ENCODE measurements at regions not wholly inside any gene's neighbourhood (a gene's known extent, or its start where the extent isn't known, plus 50 kb on each side); places are given as distances from the start of the nearest gene placed in this dataset.

DNA sequence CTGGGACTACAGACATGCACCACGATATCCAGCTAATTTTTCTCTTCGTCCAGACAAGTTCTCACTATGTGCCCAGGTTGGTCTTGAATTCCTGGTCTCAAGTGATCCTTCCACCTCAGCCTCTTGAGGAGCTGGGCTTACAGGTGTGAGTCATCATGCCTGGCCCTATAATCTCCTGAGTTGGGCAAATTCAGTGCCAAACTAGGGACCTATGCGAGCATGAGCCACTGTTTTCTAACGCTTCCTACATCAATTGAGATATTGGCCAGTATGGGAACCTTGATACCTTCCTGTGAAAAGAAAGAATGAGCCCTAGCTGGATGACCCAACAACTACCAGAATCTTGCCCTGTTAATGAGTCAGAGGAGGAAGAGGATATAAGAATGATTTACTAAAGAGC, 585.2 kb downstream of the C12orf50 start:
- Histone ChIP-seq H3K27ac (ENCODE audit: low read length, poor library complexity, severe bottlenecking) (no peak overlapping the region), H2BK5ac (ENCODE audit: low read depth, low read length, poor library complexity, severe bottlenecking) (no peak overlapping the region), H3K9ac (ENCODE audit: low read length) (no peak overlapping the region), H2BK12ac (ENCODE audit: low read length in 2 of 2) (peak overlapping the region in 1 of 2 experiments; percentile 6), H3K18ac (ENCODE audit: low read depth in 1 of 2, low read length in 2 of 2) (no peak overlapping the region), H3K4me3 (ENCODE audit: insufficient read depth in 1 of 2, low read depth in 1 of 2, low read length in 2 of 2) (no peak overlapping the region), H3K4me2 (ENCODE audit: low read length, poor library complexity, severe bottlenecking) (no peak overlapping the region), H2BK15ac (ENCODE audit: low read depth, poor library complexity, severe bottlenecking) (no peak overlapping the region), H2AFZ (ENCODE audit: low read depth, low read length) (no peak overlapping the region), H3K27me3 (ENCODE audit: control insufficient read depth in 1 of 2, insufficient read depth in 1 of 2, low read length in 2 of 2) (no peaks in the 10 kb centered on the region), H4K8ac (ENCODE audit: low read length) (no peak overlapping the region), H2BK120ac (ENCODE audit: low read depth, low read length) (no peak overlapping the region), H3K14ac (ENCODE audit: low read length in 2 of 2) (no peak overlapping the region), H3K36me3 (ENCODE audit: control insufficient read depth in 1 of 2, insufficient read depth in 2 of 2, low read depth in 1 of 2, low read length in 2 of 2) (no peaks in the 10 kb centered on the region), H3K9me3 (ENCODE audit: control insufficient read depth, low read length) (no peaks in the 10 kb centered on the region), H3K4me1 (ENCODE audit: control insufficient read depth, insufficient read depth, low read depth, low read length) (peaks cover 4% of the 10 kb centered on the region), H3K23ac (ENCODE audit: low read length in 2 of 2) (no peak overlapping the region), H2AK5ac (ENCODE audit: low read length, severe bottlenecking) (peak overlapping the region; percentile 41), H3K79me1 (replicated peaks; ENCODE audit: low read length, poor library complexity, severe bottlenecking) (no peaks in the 10 kb centered on the region), H3K4ac (ENCODE audit: low read depth in 1 of 2, low read length in 2 of 2) (no peak overlapping the region), H4K91ac (ENCODE audit: low read length) (no peak overlapping the region)
- WGBS = 96% methylated on average over 4 of the region's 4 CpGs
- no peak for DNase-seq

- Histone ChIP-seq H3K79me1 (replicated peaks; ENCODE audit: low read length, poor library complexity, severe bottlenecking) (no peaks in the 10 kb centered on the region), H3K23ac (ENCODE audit: low read length in 2 of 2) (no peak overlapping the region), H3K14ac (ENCODE audit: low read length in 2 of 2) (no peak overlapping the region), H2AK5ac (ENCODE audit: low read length, severe bottlenecking) (peak overlapping the region; percentile 33), H3K4me1 (ENCODE audit: control insufficient read depth, insufficient read depth, low read depth, low read length) (peaks cover 4% of the 10 kb centered on the region), H3K36me3 (ENCODE audit: control insufficient read depth in 1 of 2, insufficient read depth in 2 of 2, low read depth in 1 of 2, low read length in 2 of 2) (no peaks in the 10 kb centered on the region), H2BK12ac (ENCODE audit: low read length in 2 of 2) (no peak overlapping the region), H2BK15ac (ENCODE audit: low read depth, poor library complexity, severe bottlenecking) (no peak overlapping the region), H2BK5ac (ENCODE audit: low read depth, low read length, poor library complexity, severe bottlenecking) (no peak overlapping the region), H3K27ac (ENCODE audit: low read length, poor library complexity, severe bottlenecking) (no peak overlapping the region), H3K4ac (ENCODE audit: low read depth in 1 of 2, low read length in 2 of 2) (no peak overlapping the region), H3K27me3 (ENCODE audit: control insufficient read depth in 1 of 2, insufficient read depth in 1 of 2, low read length in 2 of 2) (no peaks in the 10 kb centered on the region), H3K18ac (ENCODE audit: low read depth in 1 of 2, low read length in 2 of 2) (no peak overlapping the region), H3K4me3 (ENCODE audit: insufficient read depth in 1 of 2, low read depth in 1 of 2, low read length in 2 of 2) (no peak overlapping the region), H3K9ac (ENCODE audit: low read length) (no peak overlapping the region), H3K4me2 (ENCODE audit: low read length, poor library complexity, severe bottlenecking) (no peak overlapping the region), H2AFZ (ENCODE audit: low read depth, low read length) (no peak overlapping the region), H4K91ac (ENCODE audit: low read length) (no peak overlapping the region), H3K9me3 (ENCODE audit: control insufficient read depth, low read length) (no peaks in the 10 kb centered on the region), H2BK120ac (ENCODE audit: low read depth, low read length) (no peak overlapping the region), H4K8ac (ENCODE audit: low read length) (no peak overlapping the region)
- DNase-seq = peak; percentile 12
- WGBS = 85% methylated on average over 3 of the region's 3 CpGs
Observed at GRCh38 chr12:87441511-87441910, 587.7 kb downstream of the C12orf50 start.

DNA sequence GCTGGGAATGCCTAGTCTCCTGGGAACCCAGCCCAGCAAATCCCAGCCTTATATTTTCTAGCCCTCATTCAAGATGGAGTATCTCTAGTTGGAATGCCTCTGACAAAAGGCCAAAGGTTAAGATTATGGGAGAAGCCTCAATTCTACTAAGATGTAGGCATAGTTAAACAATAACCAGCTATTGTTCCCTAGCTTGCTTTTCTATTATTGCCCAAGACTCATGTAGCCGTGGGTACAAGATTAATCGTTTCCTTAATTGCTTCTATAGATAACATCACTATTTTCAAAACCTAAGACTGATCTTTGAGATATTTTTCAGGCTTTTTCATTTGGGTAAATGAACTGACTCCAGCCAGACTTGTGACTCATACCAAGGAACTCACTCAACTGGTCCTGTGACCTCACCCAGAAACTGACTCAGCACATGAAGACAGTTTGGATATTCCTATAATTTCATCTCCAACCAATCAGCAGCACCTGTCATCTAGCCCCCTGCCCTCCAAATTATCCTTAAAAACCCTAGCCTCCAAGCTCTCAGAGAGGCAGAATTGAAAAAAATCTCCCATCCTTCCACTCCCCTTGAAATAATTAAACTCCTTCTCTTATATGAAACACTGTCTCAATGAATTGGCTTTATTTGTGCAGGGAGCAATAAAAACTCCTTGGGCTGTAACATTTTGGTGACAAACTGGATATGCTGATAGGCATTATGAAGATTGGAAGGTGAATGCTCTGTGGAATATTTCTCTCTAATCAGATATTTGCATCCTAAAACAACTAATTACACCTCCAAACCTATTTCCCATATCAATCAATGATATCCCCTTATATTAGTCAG, 589.0 kb downstream of the C12orf50 start:
- Histone ChIP-seq H3K4me1 (ENCODE audit: control insufficient read depth, insufficient read depth, low read depth, low read length) (peaks cover 4% of the 10 kb centered on the region), H4K91ac (ENCODE audit: low read length) (no peak overlapping the region), H3K18ac (ENCODE audit: low read depth in 1 of 2, low read length in 2 of 2) (no peak overlapping the region), H2AK5ac (ENCODE audit: low read length, severe bottlenecking) (peak overlapping the region; percentile 85), H3K4me2 (ENCODE audit: low read length, poor library complexity, severe bottlenecking) (no peak overlapping the region), H2BK120ac (ENCODE audit: low read depth, low read length) (no peak overlapping the region), H4K8ac (ENCODE audit: low read length) (no peak overlapping the region), H2AFZ (ENCODE audit: low read depth, low read length) (no peak overlapping the region), H3K4me3 (ENCODE audit: insufficient read depth in 1 of 2, low read depth in 1 of 2, low read length in 2 of 2) (no peak overlapping the region), H2BK15ac (ENCODE audit: low read depth, poor library complexity, severe bottlenecking) (no peak overlapping the region), H3K14ac (ENCODE audit: low read length in 2 of 2) (no peak overlapping the region), H3K79me1 (replicated peaks; ENCODE audit: low read length, poor library complexity, severe bottlenecking) (no peaks in the 10 kb centered on the region), H2BK5ac (ENCODE audit: low read depth, low read length, poor library complexity, severe bottlenecking) (peak overlapping the region; percentile 57), H3K36me3 (ENCODE audit: control insufficient read depth in 1 of 2, insufficient read depth in 2 of 2, low read depth in 1 of 2, low read length in 2 of 2) (no peaks in the 10 kb centered on the region), H3K27me3 (ENCODE audit: control insufficient read depth in 1 of 2, insufficient read depth in 1 of 2, low read length in 2 of 2) (no peaks in the 10 kb centered on the region), H3K4ac (ENCODE audit: low read depth in 1 of 2, low read length in 2 of 2) (no peak overlapping the region), H3K9me3 (ENCODE audit: control insufficient read depth, low read length) (no peaks in the 10 kb centered on the region), H3K9ac (ENCODE audit: low read length) (peak overlapping the region; percentile 18), H3K27ac (ENCODE audit: low read length, poor library complexity, severe bottlenecking) (peak overlapping the region; percentile 92), H2BK12ac (ENCODE audit: low read length in 2 of 2) (no peak overlapping the region), H3K23ac (ENCODE audit: low read length in 2 of 2) (no peak overlapping the region)
- peak; percentile 95 for DNase-seq
- WGBS = 0% methylated on average over 2 of the region's 2 CpGs

- no peak overlapping the region for H2BK15ac ChIP-seq (ENCODE audit: low read depth, poor library complexity, severe bottlenecking)
- no peak overlapping the region for H2AFZ ChIP-seq (ENCODE audit: low read depth, low read length)
- H3K79me1 ChIP-seq (replicated peaks; ENCODE audit: low read length, poor library complexity, severe bottlenecking) = no peaks in the 10 kb centered on the region
- H4K8ac ChIP-seq (ENCODE audit: low read length) = no peak overlapping the region
- no peak overlapping the region for H3K23ac ChIP-seq (ENCODE audit: low read length in 2 of 2)
- H3K27me3 ChIP-seq (ENCODE audit: control insufficient read depth in 1 of 2, insufficient read depth in 1 of 2, low read length in 2 of 2) = no peaks in the 10 kb centered on the region
- no peaks in the 10 kb centered on the region for H3K36me3 ChIP-seq (ENCODE audit: control insufficient read depth in 1 of 2, insufficient read depth in 2 of 2, low read depth in 1 of 2, low read length in 2 of 2)
- H3K4me1 ChIP-seq (ENCODE audit: control insufficient read depth, insufficient read depth, low read depth, low read length) = no peaks in the 10 kb centered on the region
- H3K4ac ChIP-seq (ENCODE audit: low read depth in 1 of 2, low read length in 2 of 2) = no peak overlapping the region
- no peak overlapping the region for H2AK5ac ChIP-seq (ENCODE audit: low read length, severe bottlenecking)
- no peak overlapping the region for H4K91ac ChIP-seq (ENCODE audit: low read length)
- H3K4me2 ChIP-seq (ENCODE audit: low read length, poor library complexity, severe bottlenecking) = no peak overlapping the region
- no peak for DNase-seq
- peaks cover 8% of the 10 kb centered on the region for H3K9me3 ChIP-seq (ENCODE audit: control insufficient read depth, low read length)
- H3K27ac ChIP-seq (ENCODE audit: low read length, poor library complexity, severe bottlenecking) = no peak overlapping the region
- H2BK120ac ChIP-seq (ENCODE audit: low read depth, low read length) = no peak overlapping the region
- H3K14ac ChIP-seq (ENCODE audit: low read length in 2 of 2) = no peak overlapping the region
- H3K4me3 ChIP-seq (ENCODE audit: insufficient read depth in 1 of 2, low read depth in 1 of 2, low read length in 2 of 2) = no peak overlapping the region
- no peak overlapping the region for H3K9ac ChIP-seq (ENCODE audit: low read length)
- no peak overlapping the region for H2BK5ac ChIP-seq (ENCODE audit: low read depth, low read length, poor library complexity, severe bottlenecking)
- H3K18ac ChIP-seq (ENCODE audit: low read depth in 1 of 2, low read length in 2 of 2) = no peak overlapping the region
- H2BK12ac ChIP-seq (ENCODE audit: low read length in 2 of 2) = no peak overlapping the region
Observed at GRCh38 chr12:87430444-87430843, 598.8 kb downstream of the C12orf50 start.

Data from mesenchymal stem cell (in vitro differentiated cells and primary cell).